ENCODE measurements at regions not wholly inside any gene's neighbourhood (a gene's known extent, or its start where the extent isn't known, plus 50 kb on each side); places are given as distances from the start of the nearest gene placed in this dataset.

DNA sequence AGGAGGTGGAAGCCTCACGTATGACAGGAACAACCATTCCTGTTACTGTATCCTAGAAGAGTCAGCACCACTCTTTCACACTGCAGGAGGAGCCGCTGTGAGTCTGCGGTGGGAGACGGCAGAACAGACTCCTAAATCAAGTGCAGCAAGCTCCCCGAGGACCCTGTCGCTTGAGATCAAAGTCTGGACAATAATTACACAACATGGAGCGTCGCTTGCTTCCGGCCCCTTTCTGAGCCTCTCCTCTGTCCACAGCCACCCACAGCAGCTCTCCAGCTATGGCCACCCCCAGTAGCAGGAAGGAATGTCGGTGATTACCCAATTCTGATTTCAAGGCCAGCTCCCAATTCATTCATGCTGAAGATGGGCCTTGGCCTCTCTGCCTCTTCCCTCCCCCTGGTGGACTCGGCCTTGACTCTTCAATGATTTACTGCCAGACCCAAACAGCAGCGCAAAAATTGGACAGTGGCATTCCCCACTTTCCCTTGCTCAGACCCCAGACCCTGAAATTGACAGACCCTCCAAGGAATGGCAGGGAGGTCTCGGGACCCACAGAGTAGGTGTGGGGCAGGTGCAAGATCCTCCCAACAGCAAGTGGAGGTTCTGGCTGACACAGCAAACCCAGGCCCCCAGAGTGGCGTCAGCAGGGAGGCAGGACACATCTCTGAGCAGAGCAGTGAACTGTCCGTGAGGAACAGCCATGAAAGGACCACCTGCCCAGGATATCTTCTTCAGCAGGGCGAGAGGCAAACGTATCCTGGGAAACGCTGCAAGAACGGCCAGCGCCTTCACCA lies 272.7 kb upstream of the DIO3 start (continued):
- peak; percentile 97 for TF ChIP-seq MTA1 (CRISPR knock-in tag; IDR thresholded peaks at IDR 0.05; ENCODE audit: borderline replicate concordance)
- TF ChIP-seq, protein P1, sequence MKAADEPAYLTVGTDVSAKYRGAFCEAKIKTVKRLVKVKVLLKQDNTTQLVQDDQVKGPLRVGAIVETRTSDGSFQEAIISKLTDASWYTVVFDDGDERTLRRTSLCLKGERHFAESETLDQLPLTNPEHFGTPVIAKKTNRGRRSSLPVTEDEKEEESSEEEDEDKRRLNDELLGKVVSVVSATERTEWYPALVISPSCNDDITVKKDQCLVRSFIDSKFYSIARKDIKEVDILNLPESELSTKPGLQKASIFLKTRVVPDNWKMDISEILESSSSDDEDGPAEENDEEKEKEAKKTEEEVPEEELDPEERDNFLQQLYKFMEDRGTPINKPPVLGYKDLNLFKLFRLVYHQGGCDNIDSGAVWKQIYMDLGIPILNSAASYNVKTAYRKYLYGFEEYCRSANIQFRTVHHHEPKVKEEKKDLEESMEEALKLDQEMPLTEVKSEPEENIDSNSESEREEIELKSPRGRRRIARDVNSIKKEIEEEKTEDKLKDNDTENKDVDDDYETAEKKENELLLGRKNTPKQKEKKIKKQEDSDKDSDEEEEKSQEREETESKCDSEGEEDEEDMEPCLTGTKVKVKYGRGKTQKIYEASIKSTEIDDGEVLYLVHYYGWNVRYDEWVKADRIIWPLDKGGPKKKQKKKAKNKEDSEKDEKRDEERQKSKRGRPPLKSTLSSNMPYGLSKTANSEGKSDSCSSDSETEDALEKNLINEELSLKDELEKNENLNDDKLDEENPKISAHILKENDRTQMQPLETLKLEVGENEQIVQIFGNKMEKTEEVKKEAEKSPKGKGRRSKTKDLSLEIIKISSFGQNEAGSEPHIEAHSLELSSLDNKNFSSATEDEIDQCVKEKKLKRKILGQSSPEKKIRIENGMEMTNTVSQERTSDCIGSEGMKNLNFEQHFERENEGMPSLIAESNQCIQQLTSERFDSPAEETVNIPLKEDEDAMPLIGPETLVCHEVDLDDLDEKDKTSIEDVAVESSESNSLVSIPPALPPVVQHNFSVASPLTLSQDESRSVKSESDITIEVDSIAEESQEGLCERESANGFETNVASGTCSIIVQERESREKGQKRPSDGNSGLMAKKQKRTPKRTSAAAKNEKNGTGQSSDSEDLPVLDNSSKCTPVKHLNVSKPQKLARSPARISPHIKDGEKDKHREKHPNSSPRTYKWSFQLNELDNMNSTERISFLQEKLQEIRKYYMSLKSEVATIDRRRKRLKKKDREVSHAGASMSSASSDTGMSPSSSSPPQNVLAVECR (CRISPR knock-in tag; IDR thresholded peaks at IDR 0.05; ENCODE audit: borderline replicate concordance) = peak; percentile 10; the same call in 1 of the 2 replicates
- peak; percentile 90 for TF ChIP-seq CREM (IDR thresholded peaks at IDR 0.05)
- TF ChIP-seq CREM (CRISPR knock-in tag; IDR thresholded peaks at IDR 0.05) = no peak
- peak; percentile 56 for TF ChIP-seq EED (CRISPR knock-in tag; IDR thresholded peaks at IDR 0.05)
- TF ChIP-seq ZBTB21 (CRISPR knock-in tag; IDR thresholded peaks at IDR 0.05) = no peak
- TF ChIP-seq NR2F1 (CRISPR knock-in tag; IDR thresholded peaks at IDR 0.05) = peak; percentile 87 to 91
- no peak for TF ChIP-seq ZNF720 (CRISPR knock-in tag; IDR thresholded peaks at IDR 0.05)
- TF ChIP-seq ZNF24 (IDR thresholded peaks at IDR 0.05) = peak; percentile 75; the same call in 1 of the 2 replicates
- TF ChIP-seq ZNF232 (CRISPR knock-in tag; IDR thresholded peaks at IDR 0.05; ENCODE audit: borderline replicate concordance) = no peak
- 0 out of 2 replicates have a peak, but pooled peaks have one; percentile 32 for TF ChIP-seq SALL2 (CRISPR knock-in tag; IDR thresholded peaks at IDR 0.05)
- TF ChIP-seq RCOR2 (CRISPR knock-in tag; IDR thresholded peaks at IDR 0.05) = peak; percentile 82
- peak; percentile 9; the same call in 1 of the 2 replicates for TF ChIP-seq ZNF274 (CRISPR knock-in tag; IDR thresholded peaks at IDR 0.05)
- peak; percentile 100 for TF ChIP-seq ETV5 (CRISPR knock-in tag; IDR thresholded peaks at IDR 0.05; ENCODE audit: borderline replicate concordance)
- TF ChIP-seq PPARG (CRISPR knock-in tag; conservative IDR thresholded peaks at IDR 0.05) = peak; percentile 69; the same call in 1 of the 2 replicates
- TF ChIP-seq, protein P2, sequence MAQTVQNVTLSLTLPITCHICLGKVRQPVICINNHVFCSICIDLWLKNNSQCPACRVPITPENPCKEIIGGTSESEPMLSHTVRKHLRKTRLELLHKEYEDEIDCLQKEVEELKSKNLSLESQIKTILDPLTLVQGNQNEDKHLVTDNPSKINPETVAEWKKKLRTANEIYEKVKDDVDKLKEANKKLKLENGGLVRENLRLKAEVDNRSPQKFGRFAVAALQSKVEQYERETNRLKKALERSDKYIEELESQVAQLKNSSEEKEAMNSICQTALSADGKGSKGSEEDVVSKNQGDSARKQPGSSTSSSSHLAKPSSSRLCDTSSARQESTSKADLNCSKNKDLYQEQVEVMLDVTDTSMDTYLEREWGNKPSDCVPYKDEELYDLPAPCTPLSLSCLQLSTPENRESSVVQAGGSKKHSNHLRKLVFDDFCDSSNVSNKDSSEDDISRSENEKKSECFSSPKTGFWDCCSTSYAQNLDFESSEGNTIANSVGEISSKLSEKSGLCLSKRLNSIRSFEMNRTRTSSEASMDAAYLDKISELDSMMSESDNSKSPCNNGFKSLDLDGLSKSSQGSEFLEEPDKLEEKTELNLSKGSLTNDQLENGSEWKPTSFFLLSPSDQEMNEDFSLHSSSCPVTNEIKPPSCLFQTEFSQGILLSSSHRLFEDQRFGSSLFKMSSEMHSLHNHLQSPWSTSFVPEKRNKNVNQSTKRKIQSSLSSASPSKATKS (CRISPR knock-in tag; IDR thresholded peaks at IDR 0.05) = peak; percentile 24; the same call in 1 of the 2 replicates
- peak; percentile 77 for TF ChIP-seq SMYD3 (CRISPR knock-in tag; IDR thresholded peaks at IDR 0.05)
- no peak for TF ChIP-seq FOSL1 (CRISPR knock-in tag; IDR thresholded peaks at IDR 0.05; ENCODE audit: borderline replicate concordance)
- TF ChIP-seq MZF1 (CRISPR knock-in tag; IDR thresholded peaks at IDR 0.05; ENCODE audit: borderline replicate concordance) = no peak
- TF ChIP-seq, protein P3, sequence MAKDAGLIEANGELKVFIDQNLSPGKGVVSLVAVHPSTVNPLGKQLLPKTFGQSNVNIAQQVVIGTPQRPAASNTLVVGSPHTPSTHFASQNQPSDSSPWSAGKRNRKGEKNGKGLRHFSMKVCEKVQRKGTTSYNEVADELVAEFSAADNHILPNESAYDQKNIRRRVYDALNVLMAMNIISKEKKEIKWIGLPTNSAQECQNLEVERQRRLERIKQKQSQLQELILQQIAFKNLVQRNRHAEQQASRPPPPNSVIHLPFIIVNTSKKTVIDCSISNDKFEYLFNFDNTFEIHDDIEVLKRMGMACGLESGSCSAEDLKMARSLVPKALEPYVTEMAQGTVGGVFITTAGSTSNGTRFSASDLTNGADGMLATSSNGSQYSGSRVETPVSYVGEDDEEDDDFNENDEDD (CRISPR knock-in tag; IDR thresholded peaks at IDR 0.05; ENCODE audit: borderline replicate concordance) = peak; percentile 50; the same call in 1 of the 2 replicates
- TF ChIP-seq, protein P4, sequence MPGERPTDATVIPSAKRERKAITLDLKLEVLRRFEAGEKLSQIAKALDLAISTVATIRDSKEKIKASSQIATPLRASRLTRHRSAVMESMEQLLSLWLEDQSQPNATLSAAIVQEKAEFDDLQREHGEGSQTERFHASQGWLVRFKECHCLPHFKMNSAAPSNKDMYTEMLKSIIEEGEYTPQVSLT (CRISPR knock-in tag; IDR thresholded peaks at IDR 0.05; ENCODE audit: borderline replicate concordance, low read depth) = no peak
- peak; percentile 59; the same call in 1 of the 2 replicates for TF ChIP-seq ZNF335 (CRISPR knock-in tag; IDR thresholded peaks at IDR 0.05)
- peak; percentile 97 for TF ChIP-seq HNF4A (CRISPR knock-in tag; IDR thresholded peaks at IDR 0.05)
